Type B pancreatic cell (in vitro differentiated cells): ENCODE measurements at regions not wholly inside any gene's neighbourhood (a gene's known extent, or its start where the extent isn't known, plus 50 kb on each side); places are given as distances from the start of the nearest gene placed in this dataset.

Experiments
- DNase-seq: peaks from one replicate; pipeline ENCODE4 v3.0.0; 2021; ENCODE audit warnings: mixed read lengths; ENCODE audit not compliant: unreplicated experiment; ENCODE audit errors: extremely low spot score
- H3K27ac Mint-ChIP-seq: 2 replicates; pipeline ENCODE4 v1.8.0; 2021; ENCODE audit warnings: mild to moderate bottlenecking, mixed read lengths
- H3K27me3 Mint-ChIP-seq: 2 replicates; pipeline ENCODE4 v1.8.0; 2021; ENCODE audit warnings: mixed read lengths
- H3K36me3 Mint-ChIP-seq: 2 replicates; pipeline ENCODE4 v1.8.0; 2021; ENCODE audit warnings: mixed read lengths
- H3K4me1 Mint-ChIP-seq: one replicate; pipeline ENCODE4 v1.8.0; 2021; ENCODE audit warnings: mixed read lengths; ENCODE audit not compliant: unreplicated experiment
- H3K4me3 Mint-ChIP-seq: 2 replicates; pipeline ENCODE4 v1.8.0; 2021; ENCODE audit warnings: mild to moderate bottlenecking, mixed read lengths
- H3K9me3 Mint-ChIP-seq: 2 replicates; pipeline ENCODE4 v1.8.0; 2021; ENCODE audit warnings: mixed read lengths
- CTCF ChIP-seq: fragments of 200-600 bp; sonication (generic); conservative IDR thresholded peaks from 2 replicates; pipeline ENCODE4 v1.5.0; 2021; ENCODE audit warnings: antibody characterized with exemption, mild to moderate bottlenecking

- H3K36me3 Mint-ChIP-seq: peaks cover 12% of the 10 kb centered on the region
- no peaks in the 10 kb centered on the region for H3K9me3 Mint-ChIP-seq
- H3K27me3 Mint-ChIP-seq: no peaks in the 10 kb centered on the region
- no peak overlapping the region for H3K4me3 Mint-ChIP-seq
- H3K27ac Mint-ChIP-seq: no peak overlapping the region
- peaks cover 26% of the 10 kb centered on the region for H3K4me1 Mint-ChIP-seq
- DNase-seq: no peak
- TF ChIP-seq CTCF: no peak
Observed at GRCh38 chr2:134154246-134154645, 99.6 kb upstream of the MGAT5 start.

GRCh38 chr2:134155134-134155533 lies 98.7 kb upstream of the MGAT5 start:
- H3K36me3 Mint-ChIP-seq: peaks cover 12% of the 10 kb centered on the region
- no peaks in the 10 kb centered on the region for H3K27me3 Mint-ChIP-seq
- peaks cover 22% of the 10 kb centered on the region for H3K4me1 Mint-ChIP-seq
- H3K9me3 Mint-ChIP-seq: no peaks in the 10 kb centered on the region
- no peak for DNase-seq
- H3K27ac Mint-ChIP-seq: no peak overlapping the region
- no peak for TF ChIP-seq CTCF
- no peak overlapping the region for H3K4me3 Mint-ChIP-seq

- Mint-ChIP-seq H3K4me3 (no peak overlapping the region), H3K9me3 (no peaks in the 10 kb centered on the region), H3K36me3 (peaks cover 8% of the 10 kb centered on the region), H3K27me3 (no peaks in the 10 kb centered on the region), H3K4me1 (peaks cover 32% of the 10 kb centered on the region), H3K27ac (no peak overlapping the region)
- no peak for DNase-seq
- TF ChIP-seq CTCF: no peak
Observed at GRCh38 chr2:134158295-134158694, 95.6 kb upstream of the MGAT5 start.

- H3K27ac Mint-ChIP-seq: no peak overlapping the region
- no peaks in the 10 kb centered on the region for H3K27me3 Mint-ChIP-seq
- TF ChIP-seq CTCF: no peak
- no peak overlapping the region for H3K4me3 Mint-ChIP-seq
- H3K36me3 Mint-ChIP-seq: peaks cover 4% of the 10 kb centered on the region
- no peak for DNase-seq
- peaks cover 18% of the 10 kb centered on the region for H3K4me1 Mint-ChIP-seq
- H3K9me3 Mint-ChIP-seq: no peaks in the 10 kb centered on the region
Observed at GRCh38 chr2:134161170-134161547, 92.7 kb upstream of the MGAT5 start.

- H3K4me1 Mint-ChIP-seq: peaks cover 18% of the 10 kb centered on the region
- H3K4me3 Mint-ChIP-seq: no peak overlapping the region
- no peaks in the 10 kb centered on the region for H3K27me3 Mint-ChIP-seq
- H3K27ac Mint-ChIP-seq: no peak overlapping the region
- no peaks in the 10 kb centered on the region for H3K9me3 Mint-ChIP-seq
- TF ChIP-seq CTCF: no peak
- no peaks in the 10 kb centered on the region for H3K36me3 Mint-ChIP-seq
- no peak for DNase-seq
Observed at GRCh38 chr2:134163336-134163735, 90.5 kb upstream of the MGAT5 start.

- no peaks in the 10 kb centered on the region for H3K9me3 Mint-ChIP-seq
- H3K27me3 Mint-ChIP-seq: no peaks in the 10 kb centered on the region
- no peak for DNase-seq
- no peak overlapping the region for H3K4me3 Mint-ChIP-seq
- peaks cover 18% of the 10 kb centered on the region for H3K4me1 Mint-ChIP-seq
- no peak for TF ChIP-seq CTCF
- no peaks in the 10 kb centered on the region for H3K36me3 Mint-ChIP-seq
- H3K27ac Mint-ChIP-seq: no peak overlapping the region
Observed at GRCh38 chr2:134164306-134164705, 89.6 kb upstream of the MGAT5 start.
